ENCODE measurements at regions not wholly inside any gene's neighbourhood (a gene's known extent, or its start where the extent isn't known, plus 50 kb on each side); places are given as distances from the start of the nearest gene placed in this dataset.

DNA sequence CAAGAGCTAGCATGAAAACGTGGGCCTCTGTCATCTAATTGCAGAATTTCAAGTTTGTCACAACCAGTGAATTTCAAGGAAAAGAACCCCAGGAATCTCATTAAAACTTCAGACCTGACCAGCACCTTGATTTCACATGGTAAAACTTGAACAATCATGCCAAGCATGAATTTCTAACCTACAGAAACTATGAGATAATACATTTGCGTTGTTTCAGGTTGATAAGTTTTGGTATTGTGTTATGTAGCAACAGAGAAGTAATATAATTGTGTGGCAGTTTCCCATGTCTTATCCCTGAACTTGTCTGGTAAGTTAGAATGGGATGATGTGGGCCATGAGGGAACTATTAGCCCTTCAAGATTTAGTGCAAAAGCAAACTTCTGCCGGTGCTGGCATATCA, 530.1 kb downstream of the ANKRD7 start:
- TF ChIP-seq HSF1 (IDR thresholded peaks at IDR 0.05; ENCODE audit: low read depth, low read length) (no peak), TCF3 (IDR thresholded peaks at IDR 0.05; ENCODE audit: borderline replicate concordance, insufficient read depth, low read depth, low read length) (no peak), SUZ12 (IDR thresholded peaks at IDR 0.05; ENCODE audit: unreplicated experiment) (no peak), CREM (IDR thresholded peaks at IDR 0.05; ENCODE audit: low read depth) (no peak), EP300 (IDR thresholded peaks at IDR 0.05; ENCODE audit: borderline replicate concordance in 1 of 2, control insufficient read depth in 1 of 2, low read depth in 2 of 2, low read length in 2 of 2) (no peak), ESRRA (IDR thresholded peaks at IDR 0.05; ENCODE audit: low read length) (no peak), TCF12 (IDR thresholded peaks at IDR 0.05; ENCODE audit: low read depth, low read length) (no peak), MYB (IDR thresholded peaks at IDR 0.05; ENCODE audit: borderline replicate concordance, low read depth, low read length) (no peak), SMAD5 (IDR thresholded peaks at IDR 0.05; ENCODE audit: low read depth) (no peak), ATF2 (IDR thresholded peaks at IDR 0.05; ENCODE audit: low read length) (no peak), CHD1 (IDR thresholded peaks at IDR 0.05; ENCODE audit: low read depth, low read length) (no peak), MAX (IDR thresholded peaks at IDR 0.05; ENCODE audit: low read depth, low read length) (no peak)
- TF ChIP-seq, protein P1, sequence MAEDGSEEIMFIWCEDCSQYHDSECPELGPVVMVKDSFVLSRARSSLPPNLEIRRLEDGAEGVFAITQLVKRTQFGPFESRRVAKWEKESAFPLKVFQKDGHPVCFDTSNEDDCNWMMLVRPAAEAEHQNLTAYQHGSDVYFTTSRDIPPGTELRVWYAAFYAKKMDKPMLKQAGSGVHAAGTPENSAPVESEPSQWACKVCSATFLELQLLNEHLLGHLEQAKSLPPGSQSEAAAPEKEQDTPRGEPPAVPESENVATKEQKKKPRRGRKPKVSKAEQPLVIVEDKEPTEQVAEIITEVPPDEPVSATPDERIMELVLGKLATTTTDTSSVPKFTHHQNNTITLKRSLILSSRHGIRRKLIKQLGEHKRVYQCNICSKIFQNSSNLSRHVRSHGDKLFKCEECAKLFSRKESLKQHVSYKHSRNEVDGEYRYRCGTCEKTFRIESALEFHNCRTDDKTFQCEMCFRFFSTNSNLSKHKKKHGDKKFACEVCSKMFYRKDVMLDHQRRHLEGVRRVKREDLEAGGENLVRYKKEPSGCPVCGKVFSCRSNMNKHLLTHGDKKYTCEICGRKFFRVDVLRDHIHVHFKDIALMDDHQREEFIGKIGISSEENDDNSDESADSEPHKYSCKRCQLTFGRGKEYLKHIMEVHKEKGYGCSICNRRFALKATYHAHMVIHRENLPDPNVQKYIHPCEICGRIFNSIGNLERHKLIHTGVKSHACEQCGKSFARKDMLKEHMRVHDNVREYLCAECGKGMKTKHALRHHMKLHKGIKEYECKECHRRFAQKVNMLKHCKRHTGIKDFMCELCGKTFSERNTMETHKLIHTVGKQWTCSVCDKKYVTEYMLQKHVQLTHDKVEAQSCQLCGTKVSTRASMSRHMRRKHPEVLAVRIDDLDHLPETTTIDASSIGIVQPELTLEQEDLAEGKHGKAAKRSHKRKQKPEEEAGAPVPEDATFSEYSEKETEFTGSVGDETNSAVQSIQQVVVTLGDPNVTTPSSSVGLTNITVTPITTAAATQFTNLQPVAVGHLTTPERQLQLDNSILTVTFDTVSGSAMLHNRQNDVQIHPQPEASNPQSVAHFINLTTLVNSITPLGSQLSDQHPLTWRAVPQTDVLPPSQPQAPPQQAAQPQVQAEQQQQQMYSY (CRISPR knock-in tag; IDR thresholded peaks at IDR 0.05): no peak
- Histone ChIP-seq H3K9me3 (replicated peaks; ENCODE audit: control insufficient read depth, insufficient read depth, low read length) (no peaks in the 10 kb centered on the region), H3K27ac (ENCODE audit: control insufficient read depth, insufficient read depth) (no peak overlapping the region), H3K9ac (ENCODE audit: control insufficient read depth, insufficient read depth, low read length) (no peak overlapping the region), H3K27me3 (replicated peaks in 1 of 2; ENCODE audit: control insufficient read depth in 2 of 2, insufficient read depth in 2 of 2, low read length in 1 of 2) (no peaks in the 10 kb centered on the region), H3K79me2 (ENCODE audit: control insufficient read depth, insufficient read depth, low read length) (no peaks in the 10 kb centered on the region), H2AFZ (ENCODE audit: control insufficient read depth, low read depth, low read length) (no peak overlapping the region), H3K36me3 (ENCODE audit: control insufficient read depth in 2 of 2, insufficient read depth in 2 of 2, low read length in 1 of 2) (no peaks in the 10 kb centered on the region), H3K4me1 (ENCODE audit: control insufficient read depth, insufficient read depth, low read length) (no peaks in the 10 kb centered on the region), H3K4me2 (ENCODE audit: control insufficient read depth, insufficient read depth) (no peak overlapping the region), H3K4me3 (no peak overlapping the region), H4K20me1 (ENCODE audit: control insufficient read depth, insufficient read depth) (no peaks in the 10 kb centered on the region)
- ChIA-PET CTCF (no interaction called here), POLR2A (interaction anchor here (0.7 kb wide), 1 partner anchor 104 kb away, joined by 3 read pairs; no protein-coding TSS in a partner anchor), SMC1A (ENCODE audit: uncharacterized antibody, unreplicated experiment) (interaction anchor here (1.3 kb wide), 1 partner anchor 71 kb away, joined by 3 read pairs; no protein-coding TSS in a partner anchor), RAD21 (ENCODE audit: unreplicated experiment) (no interaction called here)
- FAIRE-seq (no peak), DNase-seq (ENCODE audit: low read depth, low spot score) (no peak), ATAC-seq (no peak)
- in situ Hi-C loops (cut with MboI) (no loop called here), intact Hi-C loops (cut with micrococcal nuclease; ENCODE audit: unreplicated experiment) (no loop called here)
- WGBS (ENCODE audit: insufficient coverage, insufficient replicate concordance, low lambda C conversion rate, missing lambda C conversion rate): 0% methylated on average over 3 of the region's 3 CpGs
- no TSS peak for BruUV-seq (replicated peaks)
